ENCODE measurements at regions not wholly inside any gene's neighbourhood (a gene's known extent, or its start where the extent isn't known, plus 50 kb on each side); places are given as distances from the start of the nearest gene placed in this dataset.
"Not testable (repeated sequence)": the region's sequence is repeated elsewhere in the genome, so short reads cannot be mapped to it uniquely, and the experiment has no call there.

GRCh38 chr3:87791248-87792027, 267.4 kb downstream of the CGGBP1 start:
- Histone ChIP-seq H3K9me3 (replicated peaks in 1 of 2; ENCODE audit: control insufficient read depth in 2 of 2, insufficient read depth in 1 of 2, low read depth in 1 of 2, low read length in 2 of 2) (no peaks in the 10 kb centered on the region), H3K27me3 (ENCODE audit: control insufficient read depth in 3 of 3, insufficient read depth in 3 of 3, low read depth in 1 of 3, low read length in 3 of 3) (peaks cover 5 to 50% (median 22%) of the 10 kb centered on the region in 3 experiments), H3K79me1 (ENCODE audit: low read depth, low read length) (no peaks in the 10 kb centered on the region), H3K4me2 (ENCODE audit: insufficient read depth, low read length, poor library complexity, severe bottlenecking) (no peak overlapping the region), H2BK120ac (ENCODE audit: low read depth, low read length) (no peak overlapping the region), H3K4me1 (ENCODE audit: control insufficient read depth in 2 of 2, insufficient read depth in 1 of 2, low read depth in 1 of 2, low read length in 2 of 2) (peaks cover 0 to 2% of the 10 kb centered on the region in 2 donors), H3K4me3 (ENCODE audit: low read length in 2 of 2) (no peak overlapping the region), H3K14ac (ENCODE audit: low read length) (no peak overlapping the region), H3K27ac (replicated peaks; ENCODE audit: low read length) (no peak overlapping the region), H3K36me3 (replicated peaks in 1 of 2; ENCODE audit: control insufficient read depth in 2 of 2, insufficient read depth in 2 of 2, low read length in 2 of 2) (no peaks in the 10 kb centered on the region), H2AK5ac (ENCODE audit: low read depth, low read length) (no peak overlapping the region), H4K91ac (ENCODE audit: low read depth, low read length, poor library complexity) (no peak overlapping the region), H2BK5ac (ENCODE audit: low read length) (no peak overlapping the region), H3K4ac (ENCODE audit: low read length) (no peak overlapping the region), H3K9ac (ENCODE audit: low read depth, low read length, poor library complexity) (no peak overlapping the region), H2AFZ (ENCODE audit: low read length) (no peak overlapping the region), H2BK15ac (ENCODE audit: low read length) (no peak overlapping the region), H2BK12ac (ENCODE audit: low read length) (no peak overlapping the region), H4K8ac (ENCODE audit: low read depth, low read length) (no peak overlapping the region), H3K23ac (ENCODE audit: low read depth, low read length, poor library complexity) (no peak overlapping the region), H3K18ac (ENCODE audit: low read length) (no peak overlapping the region)
- WGBS, 2 donors (ENCODE audit: extremely low coverage in 2 of 2, insufficient read length in 2 of 2, insufficient replicate concordance in 1 of 2), result no CpG with 5 or more reads among the region's 9 CpGs
- DNase-seq (ENCODE audit: low spot score), result no peak

DNA sequence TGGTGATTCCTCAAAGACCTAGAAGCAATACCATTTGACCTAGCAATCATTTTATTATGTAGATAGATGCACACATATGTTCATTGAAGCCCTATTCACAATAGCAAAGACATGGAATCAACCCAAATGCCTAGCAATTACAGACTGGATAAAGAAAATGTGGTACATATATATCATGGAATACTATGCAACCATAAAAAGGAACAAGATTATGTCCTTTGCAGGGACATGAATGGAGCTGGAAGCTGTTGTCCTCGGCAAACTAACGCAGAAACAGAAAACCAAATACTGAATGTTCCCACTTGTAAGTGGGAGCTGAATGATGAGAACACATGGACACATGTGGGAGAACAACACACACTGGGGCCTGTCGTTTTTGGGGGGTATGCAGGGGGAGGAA, 269.8 kb downstream of the CGGBP1 start:
- H3K79me1 ChIP-seq (ENCODE audit: low read depth, low read length); H3K18ac ChIP-seq (ENCODE audit: low read length); H2BK120ac ChIP-seq (ENCODE audit: low read depth, low read length); H3K4me2 ChIP-seq (ENCODE audit: insufficient read depth, low read length, poor library complexity, severe bottlenecking); H2BK15ac ChIP-seq (ENCODE audit: low read length); H3K14ac ChIP-seq (ENCODE audit: low read length); H3K9ac ChIP-seq (ENCODE audit: low read depth, low read length, poor library complexity); H3K9me3 ChIP-seq (replicated peaks in 1 of 2; ENCODE audit: control insufficient read depth in 2 of 2, insufficient read depth in 1 of 2, low read depth in 1 of 2, low read length in 2 of 2); H3K23ac ChIP-seq (ENCODE audit: low read depth, low read length, poor library complexity); H4K8ac ChIP-seq (ENCODE audit: low read depth, low read length); H3K27ac ChIP-seq (replicated peaks; ENCODE audit: low read length); H2AK5ac ChIP-seq (ENCODE audit: low read depth, low read length); H3K4me1 ChIP-seq (ENCODE audit: control insufficient read depth in 2 of 2, insufficient read depth in 1 of 2, low read depth in 1 of 2, low read length in 2 of 2); H2BK12ac ChIP-seq (ENCODE audit: low read length); H4K91ac ChIP-seq (ENCODE audit: low read depth, low read length, poor library complexity); H2AFZ ChIP-seq (ENCODE audit: low read length); H3K4ac ChIP-seq (ENCODE audit: low read length); H3K36me3 ChIP-seq (replicated peaks in 1 of 2; ENCODE audit: control insufficient read depth in 2 of 2, insufficient read depth in 2 of 2, low read length in 2 of 2); H2BK5ac ChIP-seq (ENCODE audit: low read length); DNase-seq (ENCODE audit: low spot score); H3K4me3 ChIP-seq (ENCODE audit: low read length in 2 of 2): not testable (repeated sequence)
- WGBS, 2 donors (ENCODE audit: extremely low coverage in 2 of 2, insufficient read length in 2 of 2, insufficient replicate concordance in 1 of 2), result no CpG with 5 or more reads among the region's 3 CpGs
- peaks cover 5 to 35% (median 20%) of the 10 kb centered on the region in 3 experiments for H3K27me3 ChIP-seq (ENCODE audit: control insufficient read depth in 3 of 3, insufficient read depth in 3 of 3, low read depth in 1 of 3, low read length in 3 of 3)

GRCh38 chr3:87788516-87788915, 270.3 kb downstream of the CGGBP1 start:
- Histone ChIP-seq H3K27me3 (ENCODE audit: control insufficient read depth in 3 of 3, insufficient read depth in 3 of 3, low read depth in 1 of 3, low read length in 3 of 3) (peaks cover 5 to 30% (median 17%) of the 10 kb centered on the region in 3 experiments), H3K27ac (replicated peaks; ENCODE audit: low read length) (no peak overlapping the region), H3K9ac (ENCODE audit: low read depth, low read length, poor library complexity) (no peak overlapping the region), H3K4me2 (ENCODE audit: insufficient read depth, low read length, poor library complexity, severe bottlenecking) (no peak overlapping the region), H4K91ac (ENCODE audit: low read depth, low read length, poor library complexity) (no peak overlapping the region), H2BK5ac (ENCODE audit: low read length) (no peak overlapping the region), H2AFZ (ENCODE audit: low read length) (no peak overlapping the region), H3K79me1 (ENCODE audit: low read depth, low read length) (no peaks in the 10 kb centered on the region), H3K4me3 (ENCODE audit: low read length in 2 of 2) (no peak overlapping the region), H2BK15ac (ENCODE audit: low read length) (no peak overlapping the region), H2BK12ac (ENCODE audit: low read length) (no peak overlapping the region), H3K18ac (ENCODE audit: low read length) (no peak overlapping the region), H3K14ac (ENCODE audit: low read length) (no peak overlapping the region), H2BK120ac (ENCODE audit: low read depth, low read length) (no peak overlapping the region), H3K4ac (ENCODE audit: low read length) (no peak overlapping the region), H3K23ac (ENCODE audit: low read depth, low read length, poor library complexity) (no peak overlapping the region), H3K9me3 (replicated peaks in 1 of 2; ENCODE audit: control insufficient read depth in 2 of 2, insufficient read depth in 1 of 2, low read depth in 1 of 2, low read length in 2 of 2) (no peaks in the 10 kb centered on the region), H2AK5ac (ENCODE audit: low read depth, low read length) (no peak overlapping the region), H3K4me1 (ENCODE audit: control insufficient read depth in 2 of 2, insufficient read depth in 1 of 2, low read depth in 1 of 2, low read length in 2 of 2) (peaks cover 0 to 2% of the 10 kb centered on the region in 2 donors), H3K36me3 (replicated peaks in 1 of 2; ENCODE audit: control insufficient read depth in 2 of 2, insufficient read depth in 2 of 2, low read length in 2 of 2) (no peaks in the 10 kb centered on the region), H4K8ac (ENCODE audit: low read depth, low read length) (no peak overlapping the region)
- DNase-seq (ENCODE audit: low spot score), result no peak
- WGBS, 2 donors (ENCODE audit: extremely low coverage in 2 of 2, insufficient read length in 2 of 2, insufficient replicate concordance in 1 of 2), result no CpG with 5 or more reads among the region's 4 CpGs

- Histone ChIP-seq H2BK15ac (ENCODE audit: low read length) (no peak overlapping the region), H3K4me1 (ENCODE audit: control insufficient read depth in 2 of 2, insufficient read depth in 1 of 2, low read depth in 1 of 2, low read length in 2 of 2) (no peaks in the 10 kb centered on the region), H3K9me3 (replicated peaks in 1 of 2; ENCODE audit: control insufficient read depth in 2 of 2, insufficient read depth in 1 of 2, low read depth in 1 of 2, low read length in 2 of 2) (no peaks in the 10 kb centered on the region), H3K4me3 (ENCODE audit: low read length in 2 of 2) (no peak overlapping the region), H3K9ac (ENCODE audit: low read depth, low read length, poor library complexity) (no peak overlapping the region), H3K27ac (replicated peaks; ENCODE audit: low read length) (no peak overlapping the region), H4K91ac (ENCODE audit: low read depth, low read length, poor library complexity) (no peak overlapping the region), H3K14ac (ENCODE audit: low read length) (no peak overlapping the region), H2BK12ac (ENCODE audit: low read length) (no peak overlapping the region), H3K4ac (ENCODE audit: low read length) (no peak overlapping the region), H2BK120ac (ENCODE audit: low read depth, low read length) (no peak overlapping the region), H3K4me2 (ENCODE audit: insufficient read depth, low read length, poor library complexity, severe bottlenecking) (no peak overlapping the region), H3K79me1 (ENCODE audit: low read depth, low read length) (no peaks in the 10 kb centered on the region), H4K8ac (ENCODE audit: low read depth, low read length) (no peak overlapping the region), H3K18ac (ENCODE audit: low read length) (no peak overlapping the region), H2AFZ (ENCODE audit: low read length) (no peak overlapping the region), H3K27me3 (ENCODE audit: control insufficient read depth in 3 of 3, insufficient read depth in 3 of 3, low read depth in 1 of 3, low read length in 3 of 3) (no peaks in the 10 kb centered on the region), H2AK5ac (ENCODE audit: low read depth, low read length) (no peak overlapping the region), H2BK5ac (ENCODE audit: low read length) (no peak overlapping the region), H3K23ac (ENCODE audit: low read depth, low read length, poor library complexity) (no peak overlapping the region), H3K36me3 (replicated peaks in 1 of 2; ENCODE audit: control insufficient read depth in 2 of 2, insufficient read depth in 2 of 2, low read length in 2 of 2) (no peaks in the 10 kb centered on the region)
- no CpG with 5 or more reads among the region's 2 CpGs for WGBS, 2 donors (ENCODE audit: extremely low coverage in 2 of 2, insufficient read length in 2 of 2, insufficient replicate concordance in 1 of 2)
- no peak for DNase-seq (ENCODE audit: low spot score)
These were observed 278.0 kb downstream of the CGGBP1 start for GRCh38 chr3:87780811-87781210.
